ENCODE measurements at regions not wholly inside any gene's neighbourhood (a gene's known extent, or its start where the extent isn't known, plus 50 kb on each side); places are given as distances from the start of the nearest gene placed in this dataset.
A peak's percentile ranks its signal among the peaks of the same experiment; 100 is the strongest.
"Not testable (repeated sequence)": the region's sequence is repeated elsewhere in the genome, so short reads cannot be mapped to it uniquely, and the experiment has no call there.

GRCh38 chr15:66862111-66862939, 160.3 kb downstream of the SMAD6 start:
- peak; percentile 28 for DNase-seq (ENCODE audit: low spot score)
- intact Hi-C loops (cut with DNase I) = loop anchor here in 1 of 2 donors (5.0 kb wide), 1 partner anchor 255 kb away; no protein-coding TSS in a partner anchor

- DNase-seq (ENCODE audit: low spot score) = peak; percentile 96
- intact Hi-C loops (cut with DNase I) = loop anchor here in 1 of 2 donors (5.0 kb wide), 1 partner anchor 256 kb away; no protein-coding TSS in a partner anchor
Measured at GRCh38 chr15:66862940-66863335, 160.9 kb downstream of the SMAD6 start.

DNA sequence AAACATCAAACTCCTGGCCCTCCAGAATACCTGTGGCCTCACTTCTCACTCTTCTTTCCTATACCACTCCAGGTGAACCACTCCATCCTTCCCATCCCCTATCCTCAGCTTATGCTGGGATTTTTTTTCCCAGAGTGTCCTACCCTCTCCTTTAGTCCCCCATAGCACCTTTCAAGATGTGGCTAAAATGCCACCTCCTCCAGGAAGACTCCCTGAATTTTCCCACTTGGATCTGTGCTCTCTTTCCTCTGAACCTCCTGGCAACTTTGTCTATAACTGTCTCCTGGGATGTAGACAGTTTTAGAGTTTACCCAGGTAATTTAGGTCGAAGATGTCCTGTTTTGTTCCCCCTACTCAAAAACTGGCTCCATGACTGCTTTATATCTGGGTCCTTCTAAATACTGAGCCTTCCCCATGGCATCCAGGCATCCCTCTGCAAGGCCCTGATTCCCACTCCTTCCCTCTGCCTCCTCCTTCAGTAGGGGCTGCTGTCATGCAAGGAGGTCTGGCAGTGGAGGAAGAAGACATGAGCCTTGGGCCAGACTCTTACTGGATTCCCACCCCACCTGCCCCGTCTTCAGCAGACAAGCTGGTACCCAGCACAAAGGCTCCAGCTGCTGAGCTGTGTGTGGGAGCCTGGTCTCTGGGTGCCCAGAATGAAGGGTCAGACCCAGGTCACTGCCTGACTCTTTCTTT, 161.5 kb downstream of the SMAD6 start:
- DNase-seq (ENCODE audit: low spot score) = peak; percentile 43

GRCh38 chr15:66864086-66864830, 162.2 kb downstream of the SMAD6 start:
- intact Hi-C loops (cut with DNase I) = loop anchor here in 1 of 2 donors (5.0 kb wide), 1 partner anchor 257 kb away; no protein-coding TSS in a partner anchor
- DNase-seq (ENCODE audit: low spot score) = no peak

More for the DNA sequence above, 161.5 kb downstream of the SMAD6 start:
- intact Hi-C loops (cut with DNase I) = loop anchor here in 1 of 2 donors (5.0 kb wide), 1 partner anchor 256 kb away; no protein-coding TSS in a partner anchor

DNA sequence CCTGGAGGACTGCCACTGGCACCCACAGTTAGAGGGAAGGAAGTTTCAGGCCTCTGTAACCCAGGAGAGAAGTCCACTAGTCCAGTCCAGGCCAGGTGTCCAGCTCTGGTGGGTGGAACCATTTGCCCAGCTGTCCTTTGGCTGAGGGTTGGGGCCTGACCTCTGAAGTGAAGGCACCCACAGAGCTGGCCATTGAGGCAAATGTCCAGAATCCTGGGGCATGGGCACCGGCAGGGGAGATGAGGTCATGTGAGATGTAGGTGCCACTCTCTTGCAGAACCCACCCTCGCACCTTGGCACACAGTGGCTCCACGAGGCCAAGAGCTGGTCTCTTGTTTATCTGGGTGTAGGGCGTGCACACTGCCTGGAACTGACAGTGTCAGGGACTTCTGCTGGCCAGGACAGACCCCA, 162.8 kb downstream of the SMAD6 start:
- peak; percentile 81 for DNase-seq (ENCODE audit: low spot score)
- intact Hi-C loops (cut with DNase I) = loop anchor here in 1 of 2 donors (5.0 kb wide), 1 partner anchor 258 kb away; no protein-coding TSS in a partner anchor

- peak; percentile 80 for DNase-seq (ENCODE audit: low spot score)
- intact Hi-C loops (cut with DNase I) = no loop called here
Measured at GRCh38 chr15:66865622-66866611, 163.9 kb downstream of the SMAD6 start.

DNA sequence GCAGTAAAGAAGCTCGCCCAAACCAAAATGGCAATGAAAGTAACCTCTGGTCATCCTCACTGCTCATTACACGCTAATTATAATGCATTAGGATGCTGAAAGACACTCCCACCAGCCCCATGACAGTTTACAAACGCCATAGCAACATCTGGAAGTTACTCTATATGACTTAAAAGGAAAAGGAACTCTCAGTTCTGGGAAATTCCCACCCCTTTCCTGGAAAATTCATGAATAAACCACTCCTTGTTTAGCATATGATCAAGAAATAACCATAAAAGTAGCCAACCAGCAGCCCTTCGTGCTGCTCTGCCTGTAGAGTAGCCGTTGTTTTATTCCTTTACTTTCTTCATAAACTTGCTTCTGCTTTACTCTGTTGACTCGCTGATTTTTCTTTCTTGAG, 164.6 kb downstream of the SMAD6 start:
- peak; percentile 28 for DNase-seq (ENCODE audit: low spot score)
- intact Hi-C loops (cut with DNase I) = no loop called here

DNA sequence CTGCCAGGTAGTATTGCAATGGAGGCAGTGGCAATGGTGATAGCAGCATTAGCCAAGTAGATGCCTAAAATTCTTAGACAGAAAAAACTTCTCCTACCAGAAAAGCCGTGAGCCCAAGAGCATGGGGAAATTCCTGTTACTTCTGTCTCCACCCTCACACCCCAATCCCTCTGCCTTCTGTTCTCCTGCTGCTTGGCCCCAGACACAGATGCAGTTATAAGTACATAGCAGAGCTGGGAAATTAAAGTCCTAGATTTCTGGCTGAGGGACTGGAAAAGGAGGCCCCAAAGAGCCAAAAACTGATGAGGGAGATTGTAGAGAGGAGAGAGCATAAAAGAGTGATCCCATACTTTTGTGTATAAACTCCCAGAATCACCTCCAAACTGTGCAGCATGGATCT, 166.9 kb downstream of the SMAD6 start:
- intact Hi-C loops (cut with DNase I) = no loop called here
- no peak for DNase-seq (ENCODE audit: low spot score)

GRCh38 chr15:66870880-66871388, 168.9 kb downstream of the SMAD6 start:
- intact Hi-C loops (cut with DNase I) = no loop called here
- no peak for DNase-seq (ENCODE audit: low spot score)

DNA sequence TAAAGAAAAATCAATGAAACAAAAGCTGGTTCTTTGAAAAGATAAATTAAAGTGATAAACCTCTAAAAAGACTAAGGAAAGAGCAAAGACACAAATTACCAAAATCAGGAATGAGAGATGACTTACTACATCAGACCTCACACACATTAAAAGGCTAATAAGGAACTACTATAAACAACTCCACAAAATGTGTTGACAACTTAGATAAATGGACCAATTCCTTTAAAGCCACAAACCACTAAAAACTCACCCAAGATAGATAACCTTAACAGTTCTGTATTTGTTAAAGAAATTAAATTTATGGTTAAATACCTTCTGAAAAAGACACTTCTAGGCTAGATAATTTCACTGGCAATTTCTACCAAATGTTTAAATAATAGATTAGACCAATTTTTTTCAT, 170.4 kb downstream of the SMAD6 start:
- intact Hi-C loops (cut with DNase I) = no loop called here
- no peak for DNase-seq (ENCODE audit: low spot score)

GRCh38 chr15:66873331-66873730, 171.3 kb downstream of the SMAD6 start:
- intact Hi-C loops (cut with DNase I); DNase-seq (ENCODE audit: low spot score): not testable (repeated sequence)

DNA sequence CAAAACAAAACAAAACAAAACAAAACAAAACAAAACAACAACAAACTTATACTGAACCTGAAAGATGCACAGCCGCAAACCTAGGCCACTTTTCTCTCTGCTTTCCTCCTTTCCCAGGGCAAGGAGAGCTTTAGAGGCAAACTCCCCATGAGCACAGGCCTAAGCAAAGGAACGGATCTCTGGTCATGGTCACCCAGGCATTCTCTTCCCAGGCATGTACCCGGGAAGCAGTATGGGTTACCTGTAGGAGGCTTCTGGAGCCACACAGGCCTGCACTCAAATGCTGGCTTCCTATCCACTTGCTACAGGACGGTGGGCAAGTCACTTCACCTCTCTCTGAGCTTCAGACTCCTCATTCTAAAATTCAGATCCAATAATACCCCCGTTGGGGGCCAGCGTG, 171.8 kb downstream of the SMAD6 start:
- intact Hi-C loops (cut with DNase I) = no loop called here
- no peak for DNase-seq (ENCODE audit: low spot score)

- DNase-seq (ENCODE audit: low spot score) = no peak
- intact Hi-C loops (cut with DNase I) = no loop called here
Measured at GRCh38 chr15:66875588-66876420, 173.8 kb downstream of the SMAD6 start.

DNA sequence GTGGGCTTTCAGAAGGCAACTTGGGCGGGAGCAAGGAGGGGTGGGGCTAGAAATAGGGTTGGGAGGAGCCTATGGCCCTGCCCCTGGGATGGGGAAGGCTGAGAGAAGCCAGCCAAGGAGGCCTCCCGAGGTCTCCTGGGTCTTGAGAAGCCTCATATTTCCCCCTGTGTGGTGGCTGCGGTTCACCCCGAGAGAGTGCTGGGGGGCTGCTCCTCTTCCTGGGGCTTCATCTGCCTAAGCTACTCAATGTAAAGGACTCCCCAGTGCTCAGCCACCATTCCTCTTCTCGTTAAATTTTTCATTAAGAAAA, 174.3 kb downstream of the SMAD6 start:
- no peak for DNase-seq (ENCODE audit: low spot score)
- intact Hi-C loops (cut with DNase I) = no loop called here

DNA sequence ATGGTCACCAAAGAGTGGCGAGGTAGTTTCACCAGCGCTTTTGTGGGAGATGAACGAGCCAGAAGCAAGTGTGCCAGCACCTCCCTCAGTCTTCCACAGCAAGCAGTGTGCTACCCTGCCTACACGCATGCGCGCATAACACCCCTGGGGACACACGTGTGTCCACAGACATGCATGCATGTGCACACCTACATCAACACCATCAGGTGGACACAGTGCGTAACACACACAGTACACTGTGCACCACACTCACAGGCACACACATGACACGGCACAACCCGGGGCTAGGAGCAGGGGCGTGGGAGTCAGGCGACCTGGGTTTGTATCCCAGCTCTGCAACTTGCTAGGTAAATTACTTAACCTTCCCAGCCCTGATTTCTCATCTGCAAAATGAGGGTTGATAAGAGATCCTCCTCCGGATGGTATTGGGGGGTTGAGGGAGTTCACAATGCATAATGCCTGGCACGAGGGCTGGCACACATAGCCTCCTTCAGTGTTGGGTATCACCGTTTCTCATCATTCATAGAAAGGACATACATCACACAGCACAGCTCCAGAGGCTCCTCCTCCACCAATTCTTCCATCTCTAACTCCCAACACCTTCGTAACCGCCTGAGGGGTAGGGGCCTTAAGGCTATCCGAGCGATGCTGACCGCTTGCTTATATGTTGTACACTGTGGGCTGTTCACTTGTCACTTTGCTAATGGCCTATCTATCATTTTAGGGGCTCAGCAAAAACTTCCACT, 174.9 kb downstream of the SMAD6 start:
- intact Hi-C loops (cut with DNase I) = no loop called here
- DNase-seq (ENCODE audit: low spot score) = no peak

DNA sequence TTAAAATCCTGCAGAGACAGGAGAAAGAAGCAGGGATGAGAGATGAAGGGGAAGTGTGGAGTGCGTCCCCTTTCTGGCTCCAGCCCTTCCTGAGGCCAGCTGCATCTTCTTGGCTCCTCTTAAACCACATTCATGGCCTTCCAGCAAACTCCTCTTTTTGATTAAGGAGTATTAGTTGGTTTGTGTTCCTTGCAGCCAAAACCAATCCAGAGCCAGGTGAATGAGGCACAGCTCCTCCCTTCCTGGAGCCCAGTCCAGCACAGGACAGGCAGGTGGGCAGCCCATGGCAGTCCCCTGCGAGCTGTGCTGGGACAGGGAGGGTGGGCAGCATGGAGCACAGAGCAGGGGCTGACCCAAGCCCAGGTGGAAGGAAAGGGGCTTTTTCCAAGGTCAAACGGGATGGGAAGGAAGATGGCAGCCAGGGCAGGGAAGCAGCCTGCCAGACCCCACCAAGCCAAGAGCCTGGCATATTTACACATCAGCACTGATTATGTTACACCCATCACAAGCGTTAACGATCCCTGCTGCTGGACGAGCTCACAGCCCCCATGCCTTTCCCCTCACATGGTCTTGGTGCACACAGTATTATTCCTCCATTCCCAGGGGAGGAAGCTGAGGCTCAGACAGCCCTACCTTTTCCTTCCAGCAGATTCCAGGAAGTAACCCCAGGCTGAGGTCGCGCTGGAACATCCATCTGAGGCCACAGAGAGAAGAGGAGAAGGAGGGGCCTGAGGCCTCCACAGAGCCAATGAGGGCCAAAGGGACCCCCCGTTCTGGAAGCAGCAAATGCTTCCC, 175.6 kb downstream of the SMAD6 start:
- no peak for DNase-seq (ENCODE audit: low spot score)
- intact Hi-C loops (cut with DNase I) = no loop called here

Measured in posterior vena cava (tissue), 2 donors.